GM10266 (cell line): ENCODE measurements at regions not wholly inside any gene's neighbourhood (a gene's known extent, or its start where the extent isn't known, plus 50 kb on each side); places are given as distances from the start of the nearest gene placed in this dataset.

Experiments
- DNase-seq: peaks from one replicate; pipeline ENCODE4 v3.0.0; 2012; ENCODE audit errors: extremely low spot score
- CTCF ChIP-seq: IDR thresholded peaks from 2 replicates; pipeline ENCODE4 v1.5.1; 2012; ENCODE audit warnings: mild to moderate bottlenecking, low read depth; ENCODE audit not compliant: control insufficient read depth, insufficient read depth; ENCODE audit errors: missing control alignments

GRCh38 chr9:110142868-110143481, 65.0 kb downstream of the C9orf152 start:
- TF ChIP-seq CTCF, result peak; percentile 40
- DNase-seq, result no peak

GRCh38 chr9:110143485-110143884, 64.5 kb downstream of the C9orf152 start:
- TF ChIP-seq CTCF, result no peak
- DNase-seq, result no peak

- no peak for TF ChIP-seq CTCF
- DNase-seq, result no peak
Measured at GRCh38 chr9:110143950-110144545, 63.9 kb downstream of the C9orf152 start.

GRCh38 chr9:110146373-110146772, 61.6 kb downstream of the C9orf152 start:
- TF ChIP-seq CTCF, result no peak
- DNase-seq, result no peak

GRCh38 chr9:110148384-110148783, 59.6 kb downstream of the C9orf152 start:
- TF ChIP-seq CTCF, result no peak
- DNase-seq, result peak; percentile 58

- no peak for TF ChIP-seq CTCF
Measured at GRCh38 chr9:110148891-110149290, 59.1 kb downstream of the C9orf152 start.

More at GRCh38 chr9:110148891-110149290, 59.1 kb downstream of the C9orf152 start:
- no peak for DNase-seq
